PC-3 (cell line): ENCODE measurements at regions not wholly inside any gene's neighbourhood (a gene's known extent, or its start where the extent isn't known, plus 50 kb on each side); places are given as distances from the start of the nearest gene placed in this dataset.

Source experiments
- ATAC-seq: fragments of 200-7000 bp; cut with Tn5 transposase; 2 replicates; pipeline ENCODE4 v1.9.1; 2020; ENCODE audit warnings: mild to moderate bottlenecking, moderate library complexity
- BruUV-seq: library from RNA; stranded (reverse); fragments of 400-500 nt; replicated peaks from 2 replicates; lab custom pipeline; 2021; lab: Mats Ljungman, UMichigan
- CTCF ChIA-PET: fragments of 300-600 bp; sonication (Branson Sonifier 250); formaldehyde crosslinking; loops from one replicate; lab custom pipeline; 2022; ENCODE audit warnings: antibody characterized with exemption; lab: Charles Lee
- POLR2A ChIA-PET: fragments of 300-600 bp; sonication (Branson Sonifier 250); formaldehyde crosslinking; loops from one replicate; lab custom pipeline; 2022; ENCODE audit warnings: antibody characterized with exemption; ENCODE audit not compliant: unreplicated experiment; lab: Charles Lee
- DNase-seq: peaks from one replicate; pipeline ENCODE4 v3.0.0-alpha.2; 2015
- H2AFZ ChIP-seq: fragments of 300-600 bp; sonication (generic); 2 replicates; pipeline ENCODE4 v1.6.0; 2016; ENCODE audit warnings: antibody characterized with exemption, low read length
- H3F3A ChIP-seq: fragments of 300-600 bp; sonication (generic); one replicate; pipeline ENCODE4 v1.6.0; 2017; ENCODE audit warnings: antibody characterized with exemption, low read length, control low read depth, mild to moderate bottlenecking; ENCODE audit not compliant: unreplicated experiment
- H3K27ac ChIP-seq: fragments of 300-600 bp; sonication (generic); 2 replicates; pipeline ENCODE4 v1.5.1; 2016; ENCODE audit warnings: mild to moderate bottlenecking, low read length
- H3K27me3 ChIP-seq: fragments of 300-600 bp; sonication (generic); 2 replicates; pipeline ENCODE4 v1.6.1; 2016; ENCODE audit warnings: low read length, mixed read lengths
- H3K36me3 ChIP-seq: fragments of 300-600 bp; sonication (generic); 2 replicates; pipeline ENCODE4 v1.6.1; 2016; ENCODE audit warnings: low read depth, mixed run types, low read length, mixed read lengths
- H3K4me1 ChIP-seq: fragments of 300-600 bp; sonication (generic); 2 replicates; pipeline ENCODE4 v1.5.1; 2016; ENCODE audit warnings: low read length; ENCODE audit not compliant: insufficient read depth
- H3K4me2 ChIP-seq: fragments of 300-600 bp; sonication (generic); 2 replicates; pipeline ENCODE4 v1.6.0; 2016; ENCODE audit warnings: low read length
- H3K4me3 ChIP-seq: fragments of 300-600 bp; sonication (generic); 2 replicates; pipeline ENCODE4 v1.5.1; 2016; ENCODE audit warnings: mild to moderate bottlenecking, low read length, mixed read lengths
- H3K79me2 ChIP-seq: fragments of 300-600 bp; sonication (generic); 2 replicates; pipeline ENCODE4 v1.6.1; 2017; ENCODE audit warnings: low read length, mixed read lengths
- H3K9ac ChIP-seq: fragments of 300-600 bp; sonication (generic); 2 replicates; pipeline ENCODE4 v1.6.0; 2016; ENCODE audit warnings: mild to moderate bottlenecking, low read length
- H3K9me2 ChIP-seq: fragments of 300-600 bp; sonication (generic); replicated peaks from 2 replicates; pipeline ENCODE4 v1.6.1; 2016; ENCODE audit warnings: mixed run types, low read length, mixed read lengths
- H3K9me3 ChIP-seq: fragments of 300-600 bp; sonication (generic); 2 replicates; pipeline ENCODE4 v1.6.1; 2016; ENCODE audit warnings: low read length, mixed read lengths
- H4K20me1 ChIP-seq: fragments of 300-600 bp; sonication (generic); 2 replicates; pipeline ENCODE4 v1.6.1; 2016; ENCODE audit warnings: low read length, mixed read lengths
- CTCF ChIP-seq: fragments of 300-600 bp; sonication (generic); conservative IDR thresholded peaks from 2 replicates; pipeline ENCODE4 v1.5.1; 2017; ENCODE audit warnings: antibody characterized with exemption, low read depth, mild to moderate bottlenecking, low read length
- EZH2 ChIP-seq: fragments of 300-600 bp; sonication (generic); IDR thresholded peaks from one replicate; pipeline ENCODE4 v1.6.1; 2017; ENCODE audit warnings: antibody characterized with exemption, mild to moderate bottlenecking, low read length; ENCODE audit not compliant: unreplicated experiment
- EZH2phosphoT487 ChIP-seq: fragments of 300-600 bp; sonication (generic); IDR thresholded peaks from 2 replicates; pipeline ENCODE4 v1.6.1; 2018; ENCODE audit warnings: mild to moderate bottlenecking, antibody characterized with exemption, low read length, borderline replicate concordance
- intact Hi-C: fragments of 100-400 bp; cut with micrococcal nuclease; formaldehyde crosslinking; loops from 2 replicates; pipeline ENCODE4 v1.9.0; 2023

GRCh38 chr19:28583242-28583641 is 629.7 kb downstream of the UQCRFS1 start:
- DNase-seq (no peak), ATAC-seq (no peak)
- Histone ChIP-seq H3K4me3 (no peak overlapping the region), H3K9me2 (no peaks in the 10 kb centered on the region), H4K20me1 (no peaks in the 10 kb centered on the region), H3K9me3 (no peaks in the 10 kb centered on the region), H3K27me3 (no peaks in the 10 kb centered on the region), H3F3A (no peaks in the 10 kb centered on the region), H3K9ac (no peak overlapping the region), H2AFZ (no peak overlapping the region), H3K36me3 (no peaks in the 10 kb centered on the region), H3K27ac (no peak overlapping the region), H3K79me2 (no peaks in the 10 kb centered on the region), H3K4me2 (no peak overlapping the region), H3K4me1 (no peaks in the 10 kb centered on the region)
- TF ChIP-seq EZH2phosphoT487, result no peak
- TF ChIP-seq CTCF, result no peak
- no peak for TF ChIP-seq EZH2
- no TSS peak for BruUV-seq
- ChIA-PET POLR2A (no interaction called here), CTCF (no interaction called here)
- intact Hi-C loops, result no loop called here

- Histone ChIP-seq H3K4me1 (no peaks in the 10 kb centered on the region), H3K27me3 (no peaks in the 10 kb centered on the region), H3K4me3 (no peak overlapping the region), H3K27ac (no peak overlapping the region), H4K20me1 (no peaks in the 10 kb centered on the region), H3K79me2 (no peaks in the 10 kb centered on the region), H2AFZ (no peak overlapping the region), H3F3A (no peaks in the 10 kb centered on the region), H3K36me3 (no peaks in the 10 kb centered on the region), H3K4me2 (no peak overlapping the region), H3K9me2 (no peaks in the 10 kb centered on the region), H3K9ac (no peak overlapping the region), H3K9me3 (no peaks in the 10 kb centered on the region)
- ChIA-PET POLR2A (no interaction called here), CTCF (no interaction called here)
- intact Hi-C loops, result no loop called here
- TF ChIP-seq EZH2, result no peak
- TF ChIP-seq EZH2phosphoT487, result no peak
- TF ChIP-seq CTCF, result no peak
- no peak for DNase-seq
- no TSS peak for BruUV-seq
- ATAC-seq, result no peak
Measured at GRCh38 chr19:28582796-28583195, 630.2 kb downstream of the UQCRFS1 start.

GRCh38 chr19:28582344-28582743 is 630.6 kb downstream of the UQCRFS1 start:
- TF ChIP-seq CTCF, result no peak
- no peak for TF ChIP-seq EZH2
- TF ChIP-seq EZH2phosphoT487, result no peak
- ATAC-seq (no peak), DNase-seq (no peak)
- no peaks in the 10 kb centered on the region for H3K27me3 ChIP-seq
- intact Hi-C loops, result no loop called here
- BruUV-seq, result no TSS peak
- H3K9ac ChIP-seq, result no peak overlapping the region
- no peaks in the 10 kb centered on the region for H3K4me1 ChIP-seq
- H2AFZ ChIP-seq, result no peak overlapping the region
- ChIA-PET CTCF (no interaction called here), POLR2A (no interaction called here)
- no peaks in the 10 kb centered on the region for H4K20me1 ChIP-seq
- H3K36me3 ChIP-seq, result no peaks in the 10 kb centered on the region
- H3F3A ChIP-seq, result no peaks in the 10 kb centered on the region
- H3K4me3 ChIP-seq, result no peak overlapping the region
- no peaks in the 10 kb centered on the region for H3K9me3 ChIP-seq
- no peak overlapping the region for H3K27ac ChIP-seq
- H3K4me2 ChIP-seq, result no peak overlapping the region
- no peaks in the 10 kb centered on the region for H3K79me2 ChIP-seq
- no peaks in the 10 kb centered on the region for H3K9me2 ChIP-seq
